ENCODE measurements at regions not wholly inside any gene's neighbourhood (a gene's known extent, or its start where the extent isn't known, plus 50 kb on each side); places are given as distances from the start of the nearest gene placed in this dataset.
"Not testable (repeated sequence)": the region's sequence is repeated elsewhere in the genome, so short reads cannot be mapped to it uniquely, and the experiment has no call there.

DNA sequence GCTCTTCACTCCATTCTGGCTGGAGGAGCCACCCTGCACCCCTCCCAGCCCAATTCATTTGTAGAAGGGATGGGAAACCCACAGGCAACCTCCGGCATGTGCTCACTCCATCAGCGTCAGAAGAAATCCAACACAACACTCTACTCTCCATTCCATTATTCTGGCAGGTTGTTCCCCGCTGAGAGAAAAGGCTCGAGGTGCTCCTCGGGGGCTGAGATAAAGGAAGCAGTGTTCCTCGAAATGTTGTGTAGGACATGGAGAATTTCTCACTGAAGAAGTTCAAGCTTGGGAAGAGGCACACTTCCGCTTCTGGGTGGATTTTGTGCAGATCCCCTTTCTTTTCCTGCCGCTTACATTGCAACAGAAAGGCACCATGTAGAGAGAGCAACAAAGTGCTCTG, 355.0 kb upstream of the CFAP20DC start:
- FAIRE-seq = no peak

DNA sequence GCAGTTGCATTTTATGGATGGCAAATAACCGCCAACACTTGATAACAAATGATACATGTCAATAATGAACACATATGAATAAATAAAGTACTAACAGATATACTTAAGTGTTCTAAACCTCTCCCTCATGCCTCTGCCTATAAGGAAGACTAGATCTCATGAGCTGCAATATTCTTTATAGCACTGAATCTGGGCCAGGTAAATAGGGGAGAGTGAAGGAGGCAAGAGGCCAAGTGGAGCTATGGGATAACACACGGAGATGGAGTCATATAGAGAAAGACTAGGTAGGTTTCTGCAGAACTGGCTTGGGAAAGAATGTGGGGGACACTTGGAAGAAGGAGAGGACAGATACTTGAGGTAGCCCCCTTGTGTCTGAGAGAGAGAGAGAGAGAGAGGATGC, 354.2 kb upstream of the CFAP20DC start:
- no peak for FAIRE-seq

DNA sequence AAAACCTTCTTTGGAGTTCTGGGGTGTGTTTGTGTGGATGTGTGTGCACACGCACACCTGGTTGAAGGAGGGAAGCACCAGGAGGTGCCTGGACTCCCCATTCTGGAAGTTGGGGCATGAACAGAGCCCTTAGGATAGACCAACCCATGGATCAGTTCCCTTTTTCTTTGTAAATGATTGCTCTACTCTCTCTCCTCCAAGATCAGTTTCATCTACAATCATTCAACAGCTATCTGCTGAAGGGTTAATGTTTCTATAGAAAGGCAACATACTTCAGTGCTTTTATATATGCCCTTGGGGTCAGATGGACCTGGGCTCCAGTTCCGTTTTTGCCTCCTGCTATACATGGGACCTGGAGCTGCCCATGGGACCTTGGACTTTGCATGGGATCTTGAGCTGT, 352.1 kb upstream of the CFAP20DC start:
- FAIRE-seq = no peak

DNA sequence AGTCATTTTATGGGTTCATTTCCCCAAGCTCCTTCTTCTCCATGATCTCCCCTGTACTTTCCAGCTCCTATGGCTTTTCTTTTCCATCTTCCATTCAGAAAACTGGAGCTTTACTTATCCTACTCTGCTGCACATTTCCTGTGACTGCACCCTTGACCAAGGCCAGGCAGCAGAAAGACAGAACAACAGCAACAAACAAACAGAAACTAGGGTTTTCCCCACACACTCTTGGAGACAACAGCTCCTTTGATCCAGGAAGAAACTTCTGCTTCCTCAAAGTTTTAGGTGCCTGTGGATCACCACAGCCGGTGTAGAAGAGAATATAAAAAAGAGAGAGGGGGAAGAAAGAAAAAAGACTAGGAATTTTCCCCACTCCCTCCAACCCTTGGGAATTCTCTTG, 342.3 kb upstream of the CFAP20DC start:
- FAIRE-seq = no peak

DNA sequence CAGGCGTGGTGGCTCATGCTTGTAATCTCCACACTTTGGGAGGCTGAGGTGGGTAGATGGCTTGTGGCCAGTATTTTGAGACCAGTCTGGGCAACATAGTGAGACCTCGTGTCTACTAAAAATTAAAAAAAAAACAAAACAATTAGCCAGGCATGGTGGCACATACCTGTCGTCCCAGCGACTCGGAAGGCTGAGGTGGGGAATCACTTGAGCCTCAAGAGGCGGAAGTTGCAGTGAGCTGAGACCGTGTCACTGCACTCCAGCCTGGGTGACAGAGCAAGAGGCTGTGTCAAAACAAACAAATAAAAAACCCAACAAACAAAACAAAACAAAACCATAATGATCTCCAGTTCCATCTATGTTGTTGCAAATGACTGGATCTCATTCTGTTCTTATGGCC, 341.3 kb upstream of the CFAP20DC start:
- no peak for FAIRE-seq

DNA sequence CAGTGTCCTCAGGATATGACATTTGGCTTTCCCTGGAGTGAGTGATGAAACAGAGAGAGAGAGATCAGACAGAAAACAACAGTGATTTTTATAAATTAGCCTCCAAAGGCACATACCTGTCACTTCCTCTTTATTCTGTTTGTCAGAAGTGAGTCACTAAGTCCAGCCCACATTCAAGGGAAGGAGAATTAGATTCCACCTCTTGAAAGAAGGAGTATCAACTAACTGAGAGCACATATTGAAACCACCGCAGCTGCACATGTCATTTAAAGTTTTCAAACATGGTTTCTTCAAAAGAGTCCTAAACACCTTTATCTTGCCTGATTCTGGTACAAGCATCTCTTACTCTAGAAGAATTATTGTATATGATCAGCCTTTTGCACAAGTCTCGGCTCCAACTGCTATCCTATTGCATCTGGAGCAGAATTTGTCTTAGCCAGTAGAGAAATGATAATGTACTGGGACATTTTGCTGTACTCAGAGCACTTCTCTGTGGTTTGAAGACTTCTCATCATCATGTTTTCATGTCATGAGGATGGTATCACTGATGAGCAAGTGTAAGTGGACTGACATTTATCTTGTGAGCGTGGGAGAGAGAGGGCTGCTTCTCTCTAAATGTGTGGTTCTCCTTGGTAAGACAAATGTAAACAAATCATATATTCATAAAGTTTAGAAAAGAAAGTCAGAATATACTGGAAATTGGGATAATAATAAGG, 338.9 kb upstream of the CFAP20DC start:
- no peak for FAIRE-seq

DNA sequence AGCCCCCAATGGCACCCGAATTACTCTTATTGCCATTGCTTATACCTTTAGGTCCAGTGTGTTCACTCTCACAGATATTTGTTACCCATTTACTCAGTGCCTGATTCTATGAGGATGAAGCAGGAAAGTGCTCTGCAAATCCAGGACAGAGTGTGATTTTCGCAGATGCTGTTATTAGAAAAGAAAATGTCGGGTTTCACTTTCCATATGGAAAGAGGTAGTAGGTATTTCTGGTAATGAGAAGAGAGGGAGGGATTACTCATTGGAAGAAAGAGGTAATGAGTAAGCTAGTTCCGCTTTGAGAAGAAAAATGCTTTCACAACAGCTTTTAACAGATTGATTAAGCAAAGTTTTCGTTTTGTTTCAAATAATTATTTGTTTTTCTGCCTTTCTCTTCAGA, 336.3 kb upstream of the CFAP20DC start:
- FAIRE-seq = no peak

DNA sequence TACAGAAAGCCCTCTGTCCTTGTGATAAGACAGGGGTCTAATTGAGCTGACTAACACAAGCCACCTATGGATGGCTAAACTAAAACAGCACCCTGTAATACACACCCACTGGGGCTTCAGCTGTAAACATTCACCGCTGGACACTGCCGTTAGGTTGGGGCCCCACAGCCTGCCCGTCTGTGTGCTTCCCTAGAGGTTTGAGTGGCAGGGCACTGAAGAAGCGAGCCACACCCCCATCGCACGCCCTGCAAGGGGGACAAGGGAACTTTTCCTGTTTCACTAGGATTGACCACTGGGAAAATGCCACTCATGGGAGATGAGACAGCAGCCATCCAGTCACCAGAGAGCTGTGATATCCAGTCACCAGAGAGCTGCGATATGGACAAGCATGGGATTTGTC, 335.7 kb upstream of the CFAP20DC start:
- no peak for FAIRE-seq

DNA sequence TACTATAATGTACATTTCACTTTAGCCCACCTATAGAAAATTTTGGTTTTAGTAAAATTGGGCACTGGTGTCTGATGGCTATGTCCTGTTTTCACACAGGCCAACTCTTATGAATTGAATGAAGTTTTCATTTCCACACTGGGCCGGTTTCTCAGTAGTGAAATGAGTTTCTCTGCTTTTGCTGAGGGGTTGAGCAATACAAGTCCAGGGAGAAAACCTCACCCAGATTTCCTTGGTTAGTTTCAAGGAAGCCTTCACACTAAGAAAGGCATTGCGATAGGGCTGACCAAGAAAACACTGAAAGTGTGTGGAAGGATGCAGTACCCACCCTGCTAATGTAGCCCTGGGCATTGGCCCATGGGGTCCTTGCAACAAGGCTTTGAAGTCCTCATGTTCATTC, 331.5 kb upstream of the CFAP20DC start:
- FAIRE-seq = no peak

DNA sequence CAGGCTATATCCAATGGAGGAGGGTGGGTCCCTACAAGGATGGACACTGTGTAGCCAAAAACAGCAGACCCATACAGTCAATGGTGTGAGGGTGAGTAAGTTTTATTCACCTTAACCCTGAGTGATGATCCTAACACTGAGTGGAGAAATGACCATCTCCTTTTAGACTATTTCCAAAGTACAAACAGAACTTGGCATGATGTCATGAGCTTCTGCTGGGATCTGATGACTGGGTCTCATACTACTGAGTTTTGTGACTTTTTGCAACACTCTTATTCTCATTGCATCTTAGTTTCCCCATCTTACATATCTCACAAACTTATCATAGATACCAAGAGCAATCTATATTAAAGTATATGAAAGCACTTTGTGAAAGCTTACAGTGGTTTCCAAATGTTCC, 330.3 kb upstream of the CFAP20DC start:
- no peak for FAIRE-seq

DNA sequence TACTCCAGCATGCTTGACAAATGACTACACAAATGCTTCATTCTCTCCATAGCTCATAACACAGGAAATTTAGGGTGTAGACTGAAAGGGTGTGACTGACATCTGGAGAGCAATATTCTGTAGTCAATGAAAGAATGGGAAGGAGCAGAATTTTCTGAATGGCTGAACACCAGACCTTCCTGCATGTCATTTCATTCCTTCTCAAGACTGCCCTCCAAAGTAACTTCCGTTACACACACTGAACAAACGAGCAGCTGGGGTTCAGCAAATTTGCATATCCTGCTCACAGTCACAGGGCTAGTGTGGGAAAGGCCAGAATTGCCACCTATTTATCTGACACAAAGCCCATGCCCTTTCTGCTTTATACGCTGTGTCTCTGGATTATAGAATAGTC, 325.0 kb upstream of the CFAP20DC start:
- no peak for FAIRE-seq

DNA sequence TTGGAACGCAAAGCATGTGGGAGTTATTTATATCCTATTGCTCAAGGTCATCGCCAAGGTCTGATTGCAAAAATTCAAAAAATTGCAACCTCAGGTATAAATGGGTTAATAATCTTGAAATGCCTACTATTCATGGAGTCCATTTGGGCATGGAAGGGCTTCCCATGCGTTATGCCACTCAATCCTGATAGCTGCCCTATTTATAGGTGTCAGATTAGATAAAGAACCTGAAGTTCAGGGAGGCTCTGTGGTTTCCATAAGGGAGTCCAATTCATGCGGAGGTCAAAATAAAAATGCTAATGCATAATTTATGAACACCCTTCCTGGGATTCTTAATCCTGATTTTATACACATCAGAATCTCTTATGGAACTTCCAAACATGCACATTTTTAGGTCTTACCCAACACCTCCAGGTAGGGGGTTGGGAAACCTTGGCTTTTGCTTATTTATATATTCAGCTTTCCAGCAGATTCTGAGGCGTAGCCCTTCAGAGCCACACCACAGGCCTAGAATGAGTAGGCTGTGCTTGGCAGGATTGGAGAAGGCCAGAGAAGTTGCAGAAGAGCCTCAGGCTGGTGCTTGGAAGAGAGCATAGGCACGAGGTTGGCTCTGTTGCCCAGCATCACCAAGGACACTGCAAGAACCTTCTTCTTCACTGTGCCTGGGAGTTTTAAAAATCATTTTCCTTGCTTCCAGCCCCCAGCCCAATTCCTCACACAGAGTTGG, 324.4 kb upstream of the CFAP20DC start:
- FAIRE-seq = no peak

DNA sequence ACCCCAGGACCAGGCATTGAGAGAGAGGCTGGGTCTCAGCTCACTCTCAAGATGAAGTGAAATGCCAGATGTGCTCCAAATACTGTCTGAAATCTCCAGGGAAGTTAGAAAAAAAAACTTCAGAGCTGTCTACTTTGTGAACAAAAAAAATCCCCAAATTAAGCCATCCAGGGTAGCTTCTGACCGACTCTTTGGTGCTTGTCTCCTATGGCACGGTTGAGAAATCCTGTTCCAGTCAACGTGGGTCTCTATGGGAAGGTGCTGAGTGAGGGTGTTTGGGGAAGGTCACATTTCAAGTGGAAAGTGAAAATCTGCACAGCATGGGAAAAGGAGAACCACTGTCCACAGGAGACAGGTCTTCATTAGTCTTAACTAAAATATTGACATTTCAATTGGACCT, 322.5 kb upstream of the CFAP20DC start:
- no peak for FAIRE-seq

DNA sequence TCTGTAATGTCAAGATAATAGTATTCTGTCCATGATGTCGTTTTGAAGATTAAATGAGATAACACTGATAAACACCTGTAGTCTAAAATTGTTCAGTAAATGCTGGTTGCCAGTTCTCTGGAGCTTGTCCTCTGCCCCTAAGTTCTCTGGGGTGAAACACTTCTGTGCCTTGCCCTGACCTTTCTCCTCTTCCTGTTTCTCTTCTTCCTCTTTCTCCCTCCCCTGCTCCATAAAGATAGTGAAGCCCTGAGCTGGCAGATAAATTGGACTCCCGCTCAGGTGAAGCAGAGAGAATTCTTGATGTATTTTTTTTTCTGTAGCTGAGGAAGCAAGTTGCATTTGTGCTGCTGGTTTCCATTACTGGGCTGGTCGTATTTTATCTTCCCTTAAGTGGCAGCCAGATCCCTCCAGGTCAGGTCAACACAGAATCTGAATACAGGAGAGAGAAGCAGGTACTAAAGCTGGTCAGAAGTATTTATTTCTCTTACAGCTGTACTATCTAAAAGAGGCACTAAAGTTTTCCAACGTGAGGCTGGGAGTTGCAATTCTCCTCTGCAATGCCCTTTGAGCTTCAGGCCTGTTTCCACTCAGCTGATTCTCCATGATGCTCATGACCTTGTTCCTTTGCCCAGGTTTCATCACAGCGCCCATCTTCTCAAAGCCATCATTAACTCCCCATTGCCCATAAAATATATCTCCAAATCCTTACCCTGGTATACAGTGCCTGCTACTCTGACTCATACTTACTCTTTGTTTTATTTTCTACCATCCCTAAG, 319.3 kb upstream of the CFAP20DC start:
- FAIRE-seq = no peak

DNA sequence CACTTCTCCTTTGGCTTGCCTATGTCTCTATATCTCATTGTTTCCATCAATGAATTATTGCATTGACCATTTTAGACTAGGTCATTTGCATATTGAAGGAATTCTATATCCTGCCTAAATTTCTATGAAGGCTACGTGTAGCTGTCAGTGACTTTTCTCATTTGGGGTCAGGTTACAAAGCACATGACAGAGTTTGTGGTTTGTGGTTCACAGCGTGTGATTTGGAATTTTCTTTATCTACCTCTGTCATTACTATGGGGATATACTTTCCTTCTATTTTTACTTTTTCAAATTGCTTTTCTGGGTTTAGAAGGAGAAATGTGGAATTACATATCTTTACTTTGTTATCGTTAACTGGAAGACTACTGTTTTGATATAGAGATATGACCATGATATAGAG, 317.3 kb upstream of the CFAP20DC start:
- FAIRE-seq = no peak

DNA sequence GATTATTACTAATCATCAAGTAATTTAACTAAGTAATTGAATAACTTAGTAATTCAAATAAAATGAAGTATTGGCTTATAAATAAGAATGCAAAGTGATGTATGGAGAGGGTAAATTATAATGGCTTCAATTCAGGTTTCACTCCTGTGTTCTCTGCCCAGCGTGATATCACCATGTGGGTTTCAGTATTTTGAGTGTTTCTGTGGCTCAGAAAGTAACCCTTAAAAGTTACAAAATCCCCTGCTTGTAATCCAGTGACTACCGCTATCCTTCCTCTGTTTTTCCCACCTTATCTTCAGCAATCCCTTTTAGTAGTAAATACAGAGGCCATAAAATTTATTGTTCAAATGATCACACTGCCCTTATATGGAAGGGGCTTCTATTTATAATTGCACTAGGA, 316.4 kb upstream of the CFAP20DC start:
- FAIRE-seq = no peak

DNA sequence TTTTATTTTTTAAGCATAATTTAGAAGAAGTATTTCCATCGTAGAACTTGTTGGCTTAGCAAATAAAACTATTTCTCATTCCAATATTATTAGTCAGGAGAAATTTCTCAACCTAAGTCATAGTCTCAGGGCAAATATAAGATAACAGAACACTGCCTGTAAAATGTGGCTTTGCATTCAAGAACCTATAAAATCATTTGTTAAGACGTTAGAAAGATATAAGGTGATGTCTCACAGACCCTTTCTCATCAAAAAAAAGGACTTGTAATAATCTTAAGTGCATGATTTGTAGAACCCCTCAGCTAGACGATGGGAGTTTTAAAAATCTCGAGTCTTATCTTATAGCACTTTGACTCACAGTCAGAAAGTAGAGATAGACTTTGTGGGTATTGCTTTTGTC, 314.7 kb upstream of the CFAP20DC start:
- FAIRE-seq = no peak

DNA sequence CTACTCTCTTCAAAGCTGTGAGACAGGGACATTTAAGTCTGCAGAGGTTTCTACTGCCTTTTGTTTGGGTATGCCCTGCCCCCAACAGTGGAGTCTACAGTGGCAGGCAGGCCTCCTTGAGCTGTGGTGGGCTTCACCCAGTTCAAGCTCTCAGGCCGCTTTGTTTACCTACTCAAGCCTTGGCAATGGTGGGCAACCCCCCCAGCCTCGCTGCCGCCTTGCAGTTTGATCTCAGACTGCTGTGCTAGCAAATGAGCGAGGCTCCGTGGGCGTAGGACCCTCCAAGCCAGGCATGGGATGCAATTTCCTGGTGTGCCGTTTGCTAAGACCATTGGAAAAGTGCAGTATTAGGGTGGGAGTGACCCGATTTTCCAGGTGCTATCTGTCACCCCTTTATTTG, 310.5 kb upstream of the CFAP20DC start:
- not testable (repeated sequence) for FAIRE-seq

DNA sequence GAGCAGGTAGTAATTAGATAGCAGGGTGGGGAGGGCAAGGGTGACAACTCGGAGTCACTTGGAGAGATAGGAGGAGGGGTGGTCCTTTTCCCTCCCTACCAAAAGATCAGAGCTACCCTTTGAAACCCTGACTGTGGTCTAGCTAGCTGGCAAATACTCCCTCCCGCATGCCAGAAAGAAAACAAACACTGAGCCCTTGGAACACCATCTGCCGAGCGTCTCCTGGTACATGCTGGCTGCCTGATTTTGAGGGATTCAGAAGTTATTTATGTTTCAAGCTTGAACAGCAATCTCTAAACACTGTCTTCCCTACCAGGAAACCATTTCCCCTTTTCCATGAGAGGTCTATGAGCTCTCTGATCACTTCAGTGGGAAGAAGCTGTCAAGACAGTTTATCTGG, 291.6 kb upstream of the CFAP20DC start:
- FAIRE-seq = no peak

DNA sequence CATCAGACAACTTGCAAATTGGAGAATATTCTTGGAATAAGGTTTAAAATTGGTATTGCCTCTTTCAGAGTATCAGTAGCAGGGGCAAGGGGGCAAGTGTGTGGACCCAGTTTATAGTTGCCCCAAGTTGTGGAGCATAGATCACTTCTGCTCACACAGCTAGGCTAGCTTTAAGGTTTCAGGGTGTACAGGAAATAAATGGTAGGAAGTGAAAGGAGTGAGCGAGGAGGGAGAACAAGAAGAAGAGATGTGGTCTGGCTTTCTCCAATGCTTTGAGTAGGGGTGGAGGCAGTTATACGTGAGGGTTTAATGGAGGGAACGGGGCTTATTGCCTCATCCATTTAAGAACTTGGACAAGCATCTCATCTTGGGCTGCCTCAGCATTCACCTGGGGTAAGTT, 290.0 kb upstream of the CFAP20DC start:
- no peak for FAIRE-seq

DNA sequence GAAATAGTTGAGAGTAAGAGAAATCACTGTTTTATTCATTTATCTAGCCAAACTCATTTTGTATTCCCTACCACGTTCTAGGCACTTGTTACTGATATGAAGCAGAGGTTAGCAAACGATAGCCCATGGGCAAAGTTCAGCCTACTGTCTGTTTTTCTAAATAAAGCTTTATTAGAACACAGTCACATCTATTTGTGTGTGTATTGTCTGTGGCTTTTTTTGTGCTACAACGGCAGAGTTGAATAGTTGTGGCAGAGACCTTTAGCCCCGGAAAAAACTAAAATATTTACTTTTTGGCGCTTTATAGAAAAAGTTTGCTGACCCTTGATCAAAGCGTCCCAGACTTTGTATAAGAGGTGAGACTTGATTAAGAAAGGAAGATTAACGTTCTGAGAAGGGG, 289.1 kb upstream of the CFAP20DC start:
- no peak for FAIRE-seq

DNA sequence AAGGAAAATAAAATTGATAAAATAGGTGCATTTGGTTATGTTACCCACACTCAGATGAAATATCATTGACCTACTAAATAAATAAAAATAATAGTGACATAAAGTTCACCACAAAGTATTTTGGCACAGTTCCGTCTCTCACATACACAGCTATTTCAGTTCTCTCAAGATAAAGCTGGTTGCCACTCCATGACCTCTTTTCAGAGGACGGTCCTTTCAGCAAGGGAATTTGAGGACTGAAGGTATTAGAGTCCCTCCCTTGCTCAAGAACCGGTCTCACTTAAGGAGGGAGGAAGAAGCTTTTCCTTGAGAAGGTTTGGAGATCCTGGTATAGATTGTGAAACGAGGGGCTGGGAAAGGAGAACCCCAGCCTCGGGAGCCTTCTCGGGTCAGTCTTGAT, 285.5 kb upstream of the CFAP20DC start:
- FAIRE-seq = no peak

DNA sequence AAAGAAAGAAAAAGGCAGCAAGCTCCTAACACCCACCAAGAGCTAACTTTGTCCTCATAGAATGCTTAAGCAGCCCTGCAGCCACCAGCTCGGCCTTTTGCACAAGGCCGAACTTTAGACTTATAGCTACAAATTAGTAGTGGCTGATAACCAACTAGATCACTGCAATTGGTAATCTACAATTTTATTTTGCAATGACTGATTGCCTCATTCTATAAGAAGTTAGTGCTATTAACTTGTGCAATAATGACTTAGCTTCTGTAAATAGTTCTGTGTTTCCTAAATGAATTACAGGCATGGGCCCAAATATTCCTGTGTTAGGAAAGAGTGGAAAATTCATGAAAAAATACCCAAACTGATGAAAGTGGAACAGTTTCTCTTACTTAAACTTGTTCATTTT, 284.8 kb upstream of the CFAP20DC start:
- no peak for FAIRE-seq

DNA sequence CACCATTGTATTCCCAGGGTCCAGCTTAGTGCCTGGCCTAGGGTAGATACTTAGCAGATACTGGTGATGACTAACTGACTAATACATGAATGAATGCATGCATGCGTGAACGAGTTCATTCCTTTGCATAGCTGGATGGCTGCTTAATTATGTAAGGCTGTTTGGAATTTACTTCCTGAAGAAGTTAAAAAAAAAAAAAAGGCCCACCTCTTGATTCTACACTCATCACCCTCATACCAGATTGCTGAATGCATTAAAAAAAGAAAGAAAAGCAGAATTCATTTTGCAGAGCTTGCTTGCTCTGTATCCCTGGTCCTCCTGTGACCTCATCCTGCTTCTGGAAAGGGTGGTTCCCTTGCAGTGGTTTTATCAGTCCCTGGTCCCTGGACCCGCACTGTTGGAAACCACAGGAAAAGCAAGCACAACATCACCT, 277.6 kb upstream of the CFAP20DC start:
- FAIRE-seq = no peak

Data from colon (tissue), 2 donors.